ENCODE measurements at regions not wholly inside any gene's neighbourhood (a gene's known extent, or its start where the extent isn't known, plus 50 kb on each side); places are given as distances from the start of the nearest gene placed in this dataset.

GRCh38 chrY:19015854-19016253, 242.3 kb upstream of the HSFY2 start:
- peak; percentile 20; the same call in 1 of the 2 replicates for TF ChIP-seq CTCF (IDR thresholded peaks at IDR 0.05)
- TF ChIP-seq ZFX (IDR thresholded peaks at IDR 0.05; ENCODE audit: borderline replicate concordance): no peak
